Endothelial cell of umbilical vein (primary cell): ENCODE measurements at regions not wholly inside any gene's neighbourhood (a gene's known extent, or its start where the extent isn't known, plus 50 kb on each side); places are given as distances from the start of the nearest gene placed in this dataset.

Experiments
- BruUV-seq: library from RNA; stranded (reverse); fragments of 400-500 nt; replicated peaks from 2 replicates; lab custom pipeline; 2021; lab: Mats Ljungman, UMichigan
- CTCF ChIA-PET: fragments of 300-600, 350-600 bp; sonication (Branson Sonifier 250); formaldehyde crosslinking; loops from one replicate; lab custom pipeline; 2021; ENCODE audit warnings: antibody characterized with exemption, inconsistent platforms; lab: Charles Lee
- POLR2A ChIA-PET: fragments of 300-600, 350-600 bp; sonication (Branson Sonifier 250); formaldehyde crosslinking; loops from one replicate; lab custom pipeline; 2021; ENCODE audit warnings: antibody characterized with exemption, inconsistent platforms; lab: Charles Lee
- DNase-seq: peaks from one replicate; pipeline ENCODE4 v3.0.0-alpha.2; 2011; ENCODE audit warnings: low read depth, low spot score
- FAIRE-seq: peaks from 2 replicates; lab custom pipeline; 2011; peaks lifted over from hg19 to GRCh38; lab: Jason Lieb, UNC
- H2AFZ ChIP-seq: 2 replicates; pipeline ENCODE4 v1.6.0; 2012; ENCODE audit warnings: low read depth, low read length, control low read depth, inconsistent platforms
- H3K27ac ChIP-seq: 2 replicates; pipeline ENCODE4 v1.5.1; 2011; ENCODE audit warnings: low read depth, mild to moderate bottlenecking, control low read depth, low read length, moderate library complexity; ENCODE audit not compliant: insufficient read depth
- H3K27me3 ChIP-seq, 2 experiments: 2 replicates each; pipeline versions ENCODE4 v1.6.0 to v1.6.1; 2011; ENCODE audit warnings: low read length in 2 of 2, mixed read lengths in 1 of 2; ENCODE audit not compliant: control insufficient read depth in 2 of 2, insufficient read depth in 2 of 2
- H3K36me3 ChIP-seq, 2 experiments: 2 replicates in 1 of 2; 3 replicates in 1 of 2; pipeline ENCODE4 v1.5.1; 2011; ENCODE audit warnings: low read length in 2 of 2, mild to moderate bottlenecking in 1 of 2, moderate library complexity in 1 of 2; ENCODE audit not compliant: control insufficient read depth in 2 of 2, insufficient read depth in 2 of 2; ENCODE audit errors: extremely low read depth in 1 of 2
- H3K4me1 ChIP-seq: 3 replicates; pipeline ENCODE4 v1.5.1; 2011; ENCODE audit warnings: mild to moderate bottlenecking, low read length; ENCODE audit not compliant: control insufficient read depth, insufficient read depth; ENCODE audit errors: extremely low read depth
- H3K4me2 ChIP-seq: 2 replicates; pipeline ENCODE4 v1.6.1; 2011; ENCODE audit warnings: low read length, control low read depth, mixed read lengths; ENCODE audit not compliant: insufficient read depth
- H3K4me3 ChIP-seq, 3 experiments: fragments of 200-600 bp in 1 of 3; sonication (generic), shearing (Covaris generic) in 1 of 3; replicated peaks in 1 of 3; 2 replicates each; pipeline ENCODE4 v1.5.1; 2011 to 2016; ENCODE audit warnings: control low read depth in 3 of 3, low read length in 3 of 3, mild to moderate bottlenecking in 2 of 3, inconsistent platforms in 1 of 3, low read depth in 1 of 3, moderate library complexity in 1 of 3; ENCODE audit not compliant: insufficient read depth in 1 of 3
- H3K79me2 ChIP-seq: 2 replicates; pipeline ENCODE4 v1.6.0; 2012; ENCODE audit warnings: low read length, inconsistent platforms; ENCODE audit not compliant: control insufficient read depth, insufficient read depth
- H3K9ac ChIP-seq: replicated peaks from 2 replicates; pipeline ENCODE3; 2011; ENCODE audit warnings: low read length, control low read depth; ENCODE audit not compliant: insufficient read depth; ENCODE audit errors: extremely low read depth
- H3K9me1 ChIP-seq: replicated peaks from 3 replicates; pipeline ENCODE4 v1.6.0; 2011; ENCODE audit warnings: mild to moderate bottlenecking, low read length; ENCODE audit not compliant: control insufficient read depth, insufficient read depth; ENCODE audit errors: extremely low read depth
- H3K9me3 ChIP-seq: replicated peaks from 2 replicates; pipeline ENCODE4 v1.5.1; 2012; ENCODE audit warnings: low read length, inconsistent platforms; ENCODE audit not compliant: control insufficient read depth, insufficient read depth
- H4K20me1 ChIP-seq: replicated peaks from 2 replicates; pipeline ENCODE3; 2011; ENCODE audit warnings: mild to moderate bottlenecking, low read length; ENCODE audit not compliant: control insufficient read depth, insufficient read depth; ENCODE audit errors: extremely low read depth
- EZH2 ChIP-seq: IDR thresholded peaks from 2 replicates; pipeline ENCODE4 v1.6.1; 2012; ENCODE audit warnings: borderline replicate concordance, low read depth, mild to moderate bottlenecking, moderate library complexity, low read length, inconsistent platforms; ENCODE audit not compliant: severe bottlenecking
- FOS ChIP-seq: IDR thresholded peaks from 2 replicates; pipeline ENCODE4 v1.6.1; 2011; ENCODE audit warnings: mild to moderate bottlenecking, low read length, moderate library complexity, borderline replicate concordance; ENCODE audit not compliant: insufficient read depth
- GATA2 ChIP-seq: IDR thresholded peaks from 2 replicates; pipeline ENCODE4 v1.7.0; 2011; ENCODE audit warnings: low read depth, mild to moderate bottlenecking, moderate library complexity, mixed read lengths, low read length; ENCODE audit not compliant: insufficient read length, insufficient read depth
- JUN ChIP-seq: IDR thresholded peaks from 2 replicates; pipeline ENCODE4 v1.6.1; 2011; ENCODE audit warnings: borderline replicate concordance, low read depth; ENCODE audit not compliant: insufficient read length, insufficient read depth
- MYC ChIP-seq: IDR thresholded peaks from one replicate; pipeline ENCODE4 v1.6.1; 2011; ENCODE audit warnings: mild to moderate bottlenecking, low read depth, low read length
- POLR2A ChIP-seq: IDR thresholded peaks from 2 replicates; pipeline ENCODE4 v1.6.1; 2012; ENCODE audit warnings: low read depth, mild to moderate bottlenecking, control low read depth, low read length
- POLR2AphosphoS5 ChIP-seq: IDR thresholded peaks from 2 replicates; pipeline ENCODE4 v1.6.1; 2012; ENCODE audit warnings: low read depth, mild to moderate bottlenecking, control low read depth, low read length, moderate library complexity; ENCODE audit not compliant: insufficient read depth
- dilution Hi-C: fragments of 300-500 bp; cut with MboI; formaldehyde crosslinking; loops from one replicate; pipeline ENCODE4 v1.15.0; 2019; ENCODE audit warnings: low sequenced_read_pairs; ENCODE audit not compliant: extremely low pct_ligation_motif_present
- intact Hi-C: fragments of 100-400 bp; cut with micrococcal nuclease; formaldehyde crosslinking; loops from one replicate; pipeline ENCODE4 v1.10.0; 2022
- TF ChIP-seq, protein P1 (sequence below): IDR thresholded peaks from 2 replicates; pipeline ENCODE4 v1.6.1; 2011; ENCODE audit not compliant: insufficient read depth, insufficient read length
- TF ChIP-seq, protein P2 (sequence below), 2 donors: IDR thresholded peaks; 1 replicate in 1 of 2; 2 replicates in 1 of 2; pipeline ENCODE4 v1.5.1; 2011; ENCODE audit warnings: low read length in 2 of 2, mild to moderate bottlenecking in 2 of 2, moderate library complexity in 2 of 2, control low read depth in 1 of 2, inconsistent platforms in 1 of 2, low read depth in 1 of 2; ENCODE audit not compliant: insufficient read depth in 1 of 2; ENCODE audit errors: extremely low read depth in 1 of 2

DNA sequence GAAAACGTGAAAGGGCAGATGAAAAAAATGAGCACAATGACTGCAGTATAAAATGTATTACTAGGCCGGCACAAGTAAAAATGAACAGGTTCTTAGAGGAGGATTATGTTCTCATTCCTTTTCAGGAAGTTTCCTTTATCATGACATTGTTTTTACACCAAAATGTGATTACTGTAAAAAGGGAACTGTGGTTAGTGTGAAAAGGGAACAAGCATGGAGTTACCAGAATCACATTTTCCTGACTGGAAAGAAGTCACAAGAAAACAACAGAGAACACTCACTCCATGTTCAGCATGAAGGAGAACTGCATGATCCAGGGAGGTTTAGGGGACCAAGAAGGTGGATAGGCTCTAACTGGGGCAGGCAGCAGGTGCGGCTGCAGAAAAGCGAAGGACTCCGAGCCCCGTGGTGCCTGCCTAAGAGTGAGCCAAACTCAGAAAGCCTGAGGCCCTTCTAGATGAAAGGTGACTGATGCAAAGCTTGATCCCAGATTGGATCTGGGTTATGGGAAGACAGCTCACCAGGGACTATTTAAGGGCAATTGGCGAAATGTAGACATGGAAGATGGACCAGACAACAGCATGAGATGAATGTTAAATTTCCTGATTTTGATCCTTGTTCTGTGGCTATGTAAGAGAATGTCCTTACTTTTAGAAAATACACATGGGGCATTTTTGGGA, 77.3 kb downstream of the CCR1 start:
- intact Hi-C loops, result loop anchor here (1.0 kb wide), 1 partner anchor 126 kb away; no protein-coding TSS in a partner anchor
- no peak overlapping the region for H3K4me3 ChIP-seq
- BruUV-seq, result no TSS peak
- H3K9ac ChIP-seq, result no peak overlapping the region
- ChIA-PET CTCF (no interaction called here), POLR2A (no interaction called here)
- no peaks in the 10 kb centered on the region for H3K4me1 ChIP-seq
- H3K36me3 ChIP-seq, result no peaks in the 10 kb centered on the region
- dilution Hi-C loops, result no loop called here
- H3K79me2 ChIP-seq, result no peaks in the 10 kb centered on the region
- no peak for FAIRE-seq
- no peak for TF ChIP-seq GATA2
- TF ChIP-seq POLR2AphosphoS5, result no peak
- TF ChIP-seq JUN, result no peak
- no peak for TF ChIP-seq EZH2
- TF ChIP-seq, protein P1, sequence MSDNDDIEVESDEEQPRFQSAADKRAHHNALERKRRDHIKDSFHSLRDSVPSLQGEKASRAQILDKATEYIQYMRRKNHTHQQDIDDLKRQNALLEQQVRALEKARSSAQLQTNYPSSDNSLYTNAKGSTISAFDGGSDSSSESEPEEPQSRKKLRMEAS, result no peak
- no peak for TF ChIP-seq POLR2A
- TF ChIP-seq MYC, result no peak
- TF ChIP-seq, protein P2, sequence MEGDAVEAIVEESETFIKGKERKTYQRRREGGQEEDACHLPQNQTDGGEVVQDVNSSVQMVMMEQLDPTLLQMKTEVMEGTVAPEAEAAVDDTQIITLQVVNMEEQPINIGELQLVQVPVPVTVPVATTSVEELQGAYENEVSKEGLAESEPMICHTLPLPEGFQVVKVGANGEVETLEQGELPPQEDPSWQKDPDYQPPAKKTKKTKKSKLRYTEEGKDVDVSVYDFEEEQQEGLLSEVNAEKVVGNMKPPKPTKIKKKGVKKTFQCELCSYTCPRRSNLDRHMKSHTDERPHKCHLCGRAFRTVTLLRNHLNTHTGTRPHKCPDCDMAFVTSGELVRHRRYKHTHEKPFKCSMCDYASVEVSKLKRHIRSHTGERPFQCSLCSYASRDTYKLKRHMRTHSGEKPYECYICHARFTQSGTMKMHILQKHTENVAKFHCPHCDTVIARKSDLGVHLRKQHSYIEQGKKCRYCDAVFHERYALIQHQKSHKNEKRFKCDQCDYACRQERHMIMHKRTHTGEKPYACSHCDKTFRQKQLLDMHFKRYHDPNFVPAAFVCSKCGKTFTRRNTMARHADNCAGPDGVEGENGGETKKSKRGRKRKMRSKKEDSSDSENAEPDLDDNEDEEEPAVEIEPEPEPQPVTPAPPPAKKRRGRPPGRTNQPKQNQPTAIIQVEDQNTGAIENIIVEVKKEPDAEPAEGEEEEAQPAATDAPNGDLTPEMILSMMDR (IDR thresholded peaks at IDR 0.05; ENCODE audit: extremely low read depth in 1 of 2, insufficient read depth in 1 of 2, low read depth in 1 of 2, low read length in 2 of 2), result no peak
- TF ChIP-seq FOS, result no peak
- no peaks in the 10 kb centered on the region for H3K9me3 ChIP-seq
- peaks cover 0 to 3% of the 10 kb centered on the region in 2 experiments for H3K27me3 ChIP-seq
- DNase-seq, result no peak
- H2AFZ ChIP-seq, result no peak overlapping the region
- H3K4me2 ChIP-seq, result no peak overlapping the region
- no peaks in the 10 kb centered on the region for H4K20me1 ChIP-seq
- no peak overlapping the region for H3K27ac ChIP-seq
- no peaks in the 10 kb centered on the region for H3K9me1 ChIP-seq
